Thoracic aorta (tissue), 2 donors: ENCODE measurements at regions not wholly inside any gene's neighbourhood (a gene's known extent, or its start where the extent isn't known, plus 50 kb on each side); places are given as distances from the start of the nearest gene placed in this dataset.
A peak's percentile ranks its signal among the peaks of the same experiment; 100 is the strongest.

Source experiments
- ATAC-seq: fragments of 150-250 bp; one replicate; pipeline ENCODE4 v1.8.0; 2017; ENCODE audit warnings: low read depth; ENCODE audit not compliant: insufficient number of reproducible peaks, low FRiP score
- DNase-seq: peaks from one replicate; pipeline ENCODE4 v3.0.0-alpha.2; 2020; ENCODE audit warnings: low spot score
- H3K27ac ChIP-seq, 2 donors: fragments of 200-600 bp; sonication (generic); 1 replicate in 1 of 2; 2 replicates in 1 of 2; pipeline ENCODE4 v1.5.1; 2016; ENCODE audit warnings: mild to moderate bottlenecking in 2 of 2, moderate library complexity in 2 of 2
- H3K27me3 ChIP-seq: fragments of 200-600 bp; sonication (generic); replicated peaks from 2 replicates; pipeline ENCODE4 v1.6.0; 2016; ENCODE audit warnings: mild to moderate bottlenecking; ENCODE audit not compliant: insufficient read depth
- H3K36me3 ChIP-seq: fragments of 200-600 bp; sonication (generic); one replicate; pipeline ENCODE4 v1.5.1; 2016
- H3K4me1 ChIP-seq, 2 donors: fragments of 200-600 bp; sonication (generic); 1 replicate in 1 of 2; 2 replicates in 1 of 2; pipeline versions ENCODE4 v1.5.1 to v1.6.0; 2016; ENCODE audit warnings: low read depth in 2 of 2, mild to moderate bottlenecking in 1 of 2; ENCODE audit not compliant: control insufficient read depth in 1 of 2
- H3K4me3 ChIP-seq: fragments of 200-600 bp; sonication (generic); 2 replicates; pipeline ENCODE4 v1.5.1; 2016; ENCODE audit warnings: mild to moderate bottlenecking
- H3K9me3 ChIP-seq: fragments of 200-600 bp; sonication (generic); 2 replicates; pipeline ENCODE4 v1.5.1; 2016
- CTCF ChIP-seq: fragments of 200-600 bp; sonication (generic); IDR thresholded peaks from one replicate; pipeline ENCODE4 v1.5.1; 2019; ENCODE audit warnings: antibody characterized with exemption

- Histone ChIP-seq H3K36me3 (no peaks in the 10 kb centered on the region), H3K4me3 (no peak overlapping the region), H3K9me3 (no peaks in the 10 kb centered on the region), H3K27me3 (no peaks in the 10 kb centered on the region), H3K27ac (no peak overlapping the region), H3K4me1 (peaks cover 11 to 40% of the 10 kb centered on the region in 2 donors)
- no peak for DNase-seq
- no peak for TF ChIP-seq CTCF
- no peak for ATAC-seq
These were observed 72.5 kb downstream of the FOXD2 start for GRCh38 chr1:47510282-47510811.

GRCh38 chr1:47511825-47512224 lies 74.0 kb downstream of the FOXD2 start:
- ATAC-seq = no peak
- no peak for DNase-seq
- Histone ChIP-seq H3K9me3 (no peaks in the 10 kb centered on the region), H3K27ac (no peak overlapping the region), H3K27me3 (no peaks in the 10 kb centered on the region), H3K4me3 (no peak overlapping the region), H3K36me3 (no peaks in the 10 kb centered on the region), H3K4me1 (peaks cover 11 to 52% of the 10 kb centered on the region in 2 donors)
- no peak for TF ChIP-seq CTCF

GRCh38 chr1:47513393-47513792 lies 75.5 kb downstream of the FOXD2 start:
- no peak for TF ChIP-seq CTCF
- H3K4me1 ChIP-seq = peaks cover 7 to 41% of the 10 kb centered on the region in 2 donors

GRCh38 chr1:47514229-47514628 lies 76.4 kb downstream of the FOXD2 start:
- H3K27me3 ChIP-seq = no peaks in the 10 kb centered on the region
- DNase-seq (no peak), ATAC-seq (no peak)

More at GRCh38 chr1:47513393-47513792, 75.5 kb downstream of the FOXD2 start:
- H3K27me3 ChIP-seq = no peaks in the 10 kb centered on the region
- DNase-seq (no peak), ATAC-seq (no peak)
- no peak overlapping the region for H3K4me3 ChIP-seq
- H3K36me3 ChIP-seq = no peaks in the 10 kb centered on the region
- no peaks in the 10 kb centered on the region for H3K9me3 ChIP-seq
- H3K27ac ChIP-seq = no peak overlapping the region

GRCh38 chr1:47515164-47515789 lies 77.4 kb downstream of the FOXD2 start:
- no peak for TF ChIP-seq CTCF
- no peak for DNase-seq
- no peaks in the 10 kb centered on the region for H3K27me3 ChIP-seq
- H3K27ac ChIP-seq = peak overlapping the region in 1 of 2 donors; percentile 62
- ATAC-seq = no peak
- no peaks in the 10 kb centered on the region for H3K9me3 ChIP-seq
- no peaks in the 10 kb centered on the region for H3K36me3 ChIP-seq
- H3K4me1 ChIP-seq = peaks cover 0 to 39% of the 10 kb centered on the region in 2 donors
- no peak overlapping the region for H3K4me3 ChIP-seq

More at GRCh38 chr1:47514229-47514628, 76.4 kb downstream of the FOXD2 start:
- Histone ChIP-seq H3K27ac (no peak overlapping the region), H3K36me3 (no peaks in the 10 kb centered on the region), H3K4me3 (no peak overlapping the region), H3K4me1 (peaks cover 0 to 33% of the 10 kb centered on the region in 2 donors), H3K9me3 (no peaks in the 10 kb centered on the region)
- no peak for TF ChIP-seq CTCF
